Chondrocyte (in vitro differentiated cells): ENCODE measurements at regions not wholly inside any gene's neighbourhood (a gene's known extent, or its start where the extent isn't known, plus 50 kb on each side); places are given as distances from the start of the nearest gene placed in this dataset.

Experiments
- DNase-seq: peaks from one replicate; pipeline ENCODE4 v3.0.0; 2021; ENCODE audit warnings: mixed read lengths, low spot score
- H3K27ac Mint-ChIP-seq: one replicate; pipeline ENCODE4 v1.8.0; 2021; ENCODE audit warnings: mild to moderate bottlenecking, moderate library complexity, mixed read lengths; ENCODE audit not compliant: unreplicated experiment
- H3K27me3 Mint-ChIP-seq: 2 replicates; pipeline ENCODE4 v1.8.0; 2021; ENCODE audit warnings: low read depth, mixed read lengths
- H3K36me3 Mint-ChIP-seq: 2 replicates; pipeline ENCODE4 v1.8.0; 2021; ENCODE audit warnings: low read depth, mixed read lengths
- H3K4me1 Mint-ChIP-seq: 2 replicates; pipeline ENCODE4 v1.8.0; 2021; ENCODE audit warnings: low read depth, mild to moderate bottlenecking, mixed read lengths
- H3K4me3 Mint-ChIP-seq: one replicate; pipeline ENCODE4 v1.8.0; 2021; ENCODE audit warnings: mild to moderate bottlenecking, moderate library complexity, mixed read lengths; ENCODE audit not compliant: unreplicated experiment
- H3K9me3 Mint-ChIP-seq: 2 replicates; pipeline ENCODE4 v1.8.0; 2021; ENCODE audit warnings: low read depth, mixed read lengths
- TF ChIP-seq, protein P1 (sequence below): fragments of 200-600 bp; sonication (generic); IDR thresholded peaks from 2 replicates; pipeline ENCODE4 v1.5.0; 2021; ENCODE audit warnings: antibody characterized with exemption, mild to moderate bottlenecking, moderate library complexity

GRCh38 chr6:210778-211374, 81.4 kb upstream of the DUSP22 start:
- TF ChIP-seq, protein P1, sequence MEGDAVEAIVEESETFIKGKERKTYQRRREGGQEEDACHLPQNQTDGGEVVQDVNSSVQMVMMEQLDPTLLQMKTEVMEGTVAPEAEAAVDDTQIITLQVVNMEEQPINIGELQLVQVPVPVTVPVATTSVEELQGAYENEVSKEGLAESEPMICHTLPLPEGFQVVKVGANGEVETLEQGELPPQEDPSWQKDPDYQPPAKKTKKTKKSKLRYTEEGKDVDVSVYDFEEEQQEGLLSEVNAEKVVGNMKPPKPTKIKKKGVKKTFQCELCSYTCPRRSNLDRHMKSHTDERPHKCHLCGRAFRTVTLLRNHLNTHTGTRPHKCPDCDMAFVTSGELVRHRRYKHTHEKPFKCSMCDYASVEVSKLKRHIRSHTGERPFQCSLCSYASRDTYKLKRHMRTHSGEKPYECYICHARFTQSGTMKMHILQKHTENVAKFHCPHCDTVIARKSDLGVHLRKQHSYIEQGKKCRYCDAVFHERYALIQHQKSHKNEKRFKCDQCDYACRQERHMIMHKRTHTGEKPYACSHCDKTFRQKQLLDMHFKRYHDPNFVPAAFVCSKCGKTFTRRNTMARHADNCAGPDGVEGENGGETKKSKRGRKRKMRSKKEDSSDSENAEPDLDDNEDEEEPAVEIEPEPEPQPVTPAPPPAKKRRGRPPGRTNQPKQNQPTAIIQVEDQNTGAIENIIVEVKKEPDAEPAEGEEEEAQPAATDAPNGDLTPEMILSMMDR = no peak
- no peak overlapping the region for H3K4me3 Mint-ChIP-seq
- DNase-seq = no peak
- peaks cover 37% of the 10 kb centered on the region for H3K27me3 Mint-ChIP-seq
- no peaks in the 10 kb centered on the region for H3K36me3 Mint-ChIP-seq
- H3K27ac Mint-ChIP-seq = no peak overlapping the region
- no peaks in the 10 kb centered on the region for H3K4me1 Mint-ChIP-seq
- H3K9me3 Mint-ChIP-seq = no peaks in the 10 kb centered on the region

- no peaks in the 10 kb centered on the region for H3K36me3 Mint-ChIP-seq
- H3K27me3 Mint-ChIP-seq = peaks cover 32% of the 10 kb centered on the region
Measured at GRCh38 chr6:211871-212497, 80.3 kb upstream of the DUSP22 start.

GRCh38 chr6:213284-213683, 79.0 kb upstream of the DUSP22 start:
- DNase-seq = no peak
- no peak overlapping the region for H3K4me3 Mint-ChIP-seq
- H3K27me3 Mint-ChIP-seq = peaks cover 30% of the 10 kb centered on the region
- H3K9me3 Mint-ChIP-seq = no peaks in the 10 kb centered on the region
- no peaks in the 10 kb centered on the region for H3K4me1 Mint-ChIP-seq
- TF ChIP-seq, protein P1 = no peak
- no peaks in the 10 kb centered on the region for H3K36me3 Mint-ChIP-seq
- H3K27ac Mint-ChIP-seq = no peak overlapping the region

More at GRCh38 chr6:211871-212497, 80.3 kb upstream of the DUSP22 start:
- Mint-ChIP-seq H3K4me1 (no peaks in the 10 kb centered on the region), H3K4me3 (no peak overlapping the region), H3K9me3 (no peaks in the 10 kb centered on the region), H3K27ac (no peak overlapping the region)
- TF ChIP-seq, protein P1 = no peak
- DNase-seq = no peak

DNA sequence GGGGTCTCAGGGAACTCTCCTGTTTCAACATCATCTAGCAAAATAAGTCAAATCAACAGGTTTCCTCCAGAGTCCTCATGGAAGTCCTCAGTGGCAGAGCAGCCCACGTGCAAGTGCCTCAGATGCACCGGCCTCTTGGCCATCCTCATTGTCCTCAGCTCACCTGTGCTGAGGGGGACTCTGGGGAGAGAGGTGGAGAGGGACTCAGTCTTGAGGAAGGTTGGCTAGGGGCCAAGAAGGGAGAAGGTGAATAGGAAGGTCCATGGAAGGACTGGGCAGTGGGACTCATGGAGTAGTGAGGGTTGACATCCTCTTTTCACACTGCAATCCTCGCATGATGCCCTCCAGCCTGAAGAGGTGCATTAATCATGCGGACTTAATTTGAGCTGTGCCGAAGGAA, 77.9 kb upstream of the DUSP22 start:
- Mint-ChIP-seq H3K27ac (no peak overlapping the region), H3K4me1 (no peaks in the 10 kb centered on the region), H3K4me3 (no peak overlapping the region), H3K27me3 (peaks cover 29% of the 10 kb centered on the region), H3K9me3 (no peaks in the 10 kb centered on the region), H3K36me3 (no peaks in the 10 kb centered on the region)
- TF ChIP-seq, protein P1 = no peak
- DNase-seq = no peak

- peaks cover 20% of the 10 kb centered on the region for H3K27me3 Mint-ChIP-seq
- no peak for DNase-seq
- no peaks in the 10 kb centered on the region for H3K36me3 Mint-ChIP-seq
- H3K9me3 Mint-ChIP-seq = no peaks in the 10 kb centered on the region
- H3K4me1 Mint-ChIP-seq = peaks cover 3% of the 10 kb centered on the region
- H3K27ac Mint-ChIP-seq = no peak overlapping the region
- TF ChIP-seq, protein P1 = no peak
- no peak overlapping the region for H3K4me3 Mint-ChIP-seq
Measured at GRCh38 chr6:215335-216034, 76.8 kb upstream of the DUSP22 start.
